Stomach (tissue), 8 donors: ENCODE measurements at regions not wholly inside any gene's neighbourhood (a gene's known extent, or its start where the extent isn't known, plus 50 kb on each side); places are given as distances from the start of the nearest gene placed in this dataset.

ENCODE experiments used
- DNase-seq, 2 donors: peaks; one replicate each; pipeline versions ENCODE4 v3.0.0 to v3.0.0-alpha.2; 2013 to 2019
- H3K27ac ChIP-seq, 5 donors: fragments of 200-600 bp in 4 of 5; sonication (generic) in 4 of 5; one replicate each; pipeline ENCODE4 v1.5.1; 2013 to 2019; ENCODE audit warnings: mild to moderate bottlenecking in 1 of 5, moderate library complexity in 1 of 5
- H3K27me3 ChIP-seq, 3 donors: fragments of 200-600 bp; sonication (generic); one replicate each; pipeline ENCODE4 v1.5.1; 2017 to 2019; ENCODE audit warnings: mixed run types in 1 of 3
- H3K36me3 ChIP-seq, 4 donors: fragments of 200-600 bp; sonication (generic); 1 replicate in 3 of 4; 2 replicates in 1 of 4; pipeline ENCODE4 v1.5.1; 2016 to 2019
- H3K4me1 ChIP-seq, 4 donors: fragments of 200-600 bp; sonication (generic); one replicate each; pipeline ENCODE4 v1.5.1; 2016 to 2019
- H3K4me3 ChIP-seq, 4 donors: fragments of 200-600 bp; sonication (generic) in 3 of 4; one replicate each; pipeline ENCODE4 v1.5.1; 2016 to 2019; ENCODE audit warnings: mild to moderate bottlenecking in 1 of 4
- H3K9me3 ChIP-seq, 4 donors: fragments of 200-600 bp; sonication (generic); one replicate each; pipeline ENCODE4 v1.5.1; 2016 to 2019
- EP300 ChIP-seq: sonication (generic); formaldehyde crosslinking; IDR thresholded peaks from one replicate; pipeline ENCODE4 v1.6.1; 2017; ENCODE audit warnings: antibody characterized with exemption
- POLR2A ChIP-seq, 4 donors: fragments of 450-650 bp; IDR thresholded peaks; one replicate each; pipeline ENCODE4 v1.6.1; 2016; ENCODE audit warnings: antibody characterized with exemption in 4 of 4, control low read depth in 2 of 4, mild to moderate bottlenecking in 1 of 4, moderate library complexity in 1 of 4
- POLR2AphosphoS5 ChIP-seq, 3 donors: sonication (generic); formaldehyde crosslinking; IDR thresholded peaks; one replicate each; pipeline ENCODE4 v1.6.1; 2016; ENCODE audit warnings: antibody characterized with exemption in 3 of 3
- WGBS, 5 donors: extraction: QIAGEN DNeasy Blood & Tissue Kit in 3 of 5; methylation state at CpG; one replicate each; pipeline versions ENCODE4 v1.1.5 to v1.1.7; 2013 to 2018; 5-methylcytosine and 5-hydroxymethylcytosine counted together
- intact Hi-C: fragments of 100-400 bp; cut with DNase I; formaldehyde crosslinking; loops from one replicate; pipeline ENCODE4 v1.15.1; 2023; ENCODE audit warnings: low total_unique reads
- TF ChIP-seq, protein P1 (sequence below), 7 experiments: fragments of 450-650 bp in 4 of 7; fragments of 200-600 bp in 3 of 7; sonication (generic) in 3 of 7; IDR thresholded peaks; one replicate each; pipeline ENCODE4 v1.5.1; 2016 to 2019; ENCODE audit warnings: antibody characterized with exemption in 7 of 7, control low read depth in 2 of 7, mild to moderate bottlenecking in 1 of 7
- donor health status: healthy with polysubstance abuse.
- donor health status: Bipolar disorder and iron deficiency.
- donor health status: healthy.

DNA sequence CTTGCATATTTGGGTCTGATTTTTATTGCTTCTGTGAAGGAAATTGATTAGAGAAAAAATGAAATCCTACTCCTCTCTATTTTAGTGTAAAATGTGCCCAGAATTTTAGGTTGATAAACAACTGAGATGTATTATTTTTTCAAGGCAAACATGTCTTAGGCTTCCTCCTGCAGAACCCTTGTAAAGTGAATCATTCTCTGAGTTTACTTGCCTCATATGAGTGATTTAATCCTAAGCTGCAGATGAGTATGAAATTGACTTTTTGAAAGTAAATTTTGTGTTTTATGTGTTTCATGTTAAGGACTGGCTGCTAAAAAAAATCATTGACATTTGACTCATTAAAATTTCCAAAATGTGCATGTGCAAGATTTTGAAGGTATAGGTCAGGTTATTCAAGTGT is 138.5 kb upstream of the PHACTR1 start:
- Histone ChIP-seq H3K4me3 (no peak overlapping the region), H3K27ac (no peak overlapping the region), H3K9me3 (no peaks in the 10 kb centered on the region), H3K4me1 (peaks cover 0 to 5% (median 2%) of the 10 kb centered on the region in 4 donors), H3K27me3 (no peaks in the 10 kb centered on the region), H3K36me3 (no peaks in the 10 kb centered on the region)
- DNase-seq, result no peak
- intact Hi-C loops, result no loop called here
- TF ChIP-seq POLR2A (IDR thresholded peaks at IDR 0.05) (no peak), POLR2AphosphoS5 (IDR thresholded peaks at IDR 0.05) (no peak), EP300 (no peak)
- TF ChIP-seq, protein P1, sequence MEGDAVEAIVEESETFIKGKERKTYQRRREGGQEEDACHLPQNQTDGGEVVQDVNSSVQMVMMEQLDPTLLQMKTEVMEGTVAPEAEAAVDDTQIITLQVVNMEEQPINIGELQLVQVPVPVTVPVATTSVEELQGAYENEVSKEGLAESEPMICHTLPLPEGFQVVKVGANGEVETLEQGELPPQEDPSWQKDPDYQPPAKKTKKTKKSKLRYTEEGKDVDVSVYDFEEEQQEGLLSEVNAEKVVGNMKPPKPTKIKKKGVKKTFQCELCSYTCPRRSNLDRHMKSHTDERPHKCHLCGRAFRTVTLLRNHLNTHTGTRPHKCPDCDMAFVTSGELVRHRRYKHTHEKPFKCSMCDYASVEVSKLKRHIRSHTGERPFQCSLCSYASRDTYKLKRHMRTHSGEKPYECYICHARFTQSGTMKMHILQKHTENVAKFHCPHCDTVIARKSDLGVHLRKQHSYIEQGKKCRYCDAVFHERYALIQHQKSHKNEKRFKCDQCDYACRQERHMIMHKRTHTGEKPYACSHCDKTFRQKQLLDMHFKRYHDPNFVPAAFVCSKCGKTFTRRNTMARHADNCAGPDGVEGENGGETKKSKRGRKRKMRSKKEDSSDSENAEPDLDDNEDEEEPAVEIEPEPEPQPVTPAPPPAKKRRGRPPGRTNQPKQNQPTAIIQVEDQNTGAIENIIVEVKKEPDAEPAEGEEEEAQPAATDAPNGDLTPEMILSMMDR (IDR thresholded peaks at IDR 0.05), result no peak

DNA sequence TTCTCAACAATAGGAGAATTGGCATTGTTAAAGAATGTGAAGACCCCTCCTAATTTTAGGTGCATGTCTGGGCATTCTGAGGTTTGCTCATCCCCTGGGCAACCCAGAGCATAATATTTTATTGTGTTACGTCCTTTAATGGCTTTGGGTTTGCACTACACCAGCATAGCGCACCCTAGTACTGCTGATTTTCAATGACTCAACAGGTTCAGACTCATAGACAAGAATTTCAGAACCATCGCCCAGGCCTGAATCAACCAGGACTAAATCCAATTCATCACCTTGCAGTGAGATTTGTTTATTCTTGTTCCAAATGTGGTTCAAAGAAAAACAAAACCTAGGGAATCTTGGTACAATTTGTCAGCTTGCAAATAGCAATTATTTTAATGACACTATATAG is 137.8 kb upstream of the PHACTR1 start:
- Histone ChIP-seq H3K4me1 (no peaks in the 10 kb centered on the region), H3K4me3 (no peak overlapping the region), H3K27ac (no peak overlapping the region), H3K27me3 (no peaks in the 10 kb centered on the region), H3K36me3 (no peaks in the 10 kb centered on the region), H3K9me3 (no peaks in the 10 kb centered on the region)
- TF ChIP-seq, protein P1 (IDR thresholded peaks at IDR 0.05), result no peak
- TF ChIP-seq EP300 (no peak), POLR2A (IDR thresholded peaks at IDR 0.05) (no peak), POLR2AphosphoS5 (IDR thresholded peaks at IDR 0.05) (no peak)
- intact Hi-C loops, result no loop called here
- WGBS, 5 donors, result 79 to 93% (median 85%) methylated on average over 3 of the region's 3 CpGs
- DNase-seq, result no peak

DNA sequence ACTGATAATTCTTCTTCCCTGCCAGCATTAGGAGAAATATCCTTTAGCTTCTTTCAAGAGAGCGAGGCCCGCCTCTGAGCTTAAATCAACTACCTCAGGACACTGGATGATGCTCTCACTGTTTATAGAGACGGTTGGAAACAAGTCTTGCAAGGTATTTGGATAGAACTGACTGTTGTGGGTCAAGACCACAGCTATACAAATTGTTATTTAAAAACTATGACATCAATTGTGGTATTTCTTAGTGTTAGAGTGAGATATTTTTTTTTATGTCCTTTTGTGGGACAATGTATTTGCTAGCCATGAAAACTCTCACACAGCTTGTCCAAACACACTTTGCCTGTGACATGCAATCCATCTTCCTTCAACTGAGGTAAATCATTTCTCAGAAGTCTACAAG is 136.3 kb upstream of the PHACTR1 start:
- intact Hi-C loops, result no loop called here
- Histone ChIP-seq H3K27ac (no peak overlapping the region), H3K4me3 (no peak overlapping the region), H3K36me3 (no peaks in the 10 kb centered on the region), H3K4me1 (peaks cover 0 to 6% (median 0%) of the 10 kb centered on the region in 4 donors), H3K27me3 (no peaks in the 10 kb centered on the region), H3K9me3 (no peaks in the 10 kb centered on the region)
- no peak for TF ChIP-seq POLR2AphosphoS5 (IDR thresholded peaks at IDR 0.05)
- no peak for TF ChIP-seq EP300
- TF ChIP-seq, protein P1 (IDR thresholded peaks at IDR 0.05), result no peak
- TF ChIP-seq POLR2A (IDR thresholded peaks at IDR 0.05), result no peak
- 84 to 93% (median 90%) methylated on average over 3 of the region's 3 CpGs for WGBS, 5 donors
- no peak for DNase-seq

DNA sequence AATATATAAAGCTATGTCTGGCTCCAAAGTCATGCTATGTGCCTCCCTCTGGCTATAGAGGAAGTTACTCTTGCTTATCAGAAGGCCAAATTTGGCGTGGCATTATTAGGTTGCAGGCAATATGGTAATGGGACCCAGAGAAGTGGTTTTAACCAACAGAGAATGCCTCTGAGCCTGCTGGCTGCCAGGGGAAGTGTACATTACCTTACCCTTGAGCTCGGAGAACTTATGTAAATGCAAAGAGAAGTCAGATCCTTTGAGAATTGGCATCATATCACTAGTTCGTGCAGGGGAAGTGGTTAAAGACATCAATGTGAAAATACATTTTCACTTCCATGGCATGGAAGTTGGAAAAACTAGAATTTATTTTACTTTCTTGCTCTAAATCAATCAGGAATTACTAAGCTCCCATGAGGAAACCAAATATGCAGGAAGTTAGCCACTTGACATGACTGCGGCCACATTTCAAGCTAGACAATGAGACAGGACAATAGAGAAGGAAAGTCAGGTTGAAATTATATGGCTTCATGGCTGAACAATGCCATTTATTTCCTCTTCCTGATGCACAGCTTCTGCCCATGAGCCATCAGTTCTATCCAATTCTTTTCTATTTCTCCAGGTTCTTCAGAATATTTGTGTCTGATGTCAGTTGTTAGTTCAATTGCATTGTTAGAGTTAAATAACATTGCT is 134.0 kb upstream of the PHACTR1 start:
- Histone ChIP-seq H3K4me3 (no peak overlapping the region), H3K27me3 (no peaks in the 10 kb centered on the region), H3K4me1 (peaks cover 0 to 12% (median 0%) of the 10 kb centered on the region in 4 donors), H3K27ac (no peak overlapping the region), H3K36me3 (no peaks in the 10 kb centered on the region), H3K9me3 (no peaks in the 10 kb centered on the region)
- DNase-seq, result no peak
- TF ChIP-seq, protein P1 (IDR thresholded peaks at IDR 0.05), result no peak
- no peak for TF ChIP-seq POLR2AphosphoS5 (IDR thresholded peaks at IDR 0.05)
- WGBS, 5 donors, result 73 to 80% (median 79%) methylated on average over 4 of the region's 4 CpGs
- intact Hi-C loops, result no loop called here
